KMS-11 (cell line): ENCODE measurements at regions not wholly inside any gene's neighbourhood (a gene's known extent, or its start where the extent isn't known, plus 50 kb on each side); places are given as distances from the start of the nearest gene placed in this dataset.
A peak's percentile ranks its signal among the peaks of the same experiment; 100 is the strongest.

Experiments
- H2AFZ ChIP-seq: fragments of 200-600 bp; sonication (generic); 2 replicates; pipeline ENCODE4 v1.6.1; 2016; ENCODE audit warnings: antibody characterized with exemption, mixed run types, low read depth
- H3K27ac ChIP-seq: fragments of 200-600 bp; sonication (generic); 2 replicates; pipeline ENCODE4 v1.6.1; 2016; ENCODE audit warnings: mild to moderate bottlenecking, mixed run types
- H3K27me3 ChIP-seq: fragments of 200-600 bp; sonication (generic); 2 replicates; pipeline ENCODE4 v1.6.1; 2017; ENCODE audit warnings: mild to moderate bottlenecking, low read depth, mixed run types, moderate library complexity; ENCODE audit not compliant: insufficient read depth
- H3K36me3 ChIP-seq: fragments of 200-600 bp; sonication (generic); 2 replicates; pipeline ENCODE4 v1.6.1; 2017; ENCODE audit warnings: mild to moderate bottlenecking, mixed run types; ENCODE audit not compliant: insufficient read depth
- H3K4me1 ChIP-seq: fragments of 200-600 bp; sonication (generic); 2 replicates; pipeline ENCODE4 v1.6.1; 2016; ENCODE audit warnings: mild to moderate bottlenecking, low read depth, mixed run types; ENCODE audit not compliant: poor library complexity, severe bottlenecking
- H3K4me2 ChIP-seq: fragments of 200-600 bp; sonication (generic); 2 replicates; pipeline ENCODE4 v1.7.0; 2016; ENCODE audit warnings: mild to moderate bottlenecking, mixed run types
- H3K4me3 ChIP-seq: fragments of 200-600 bp; sonication (generic); IDR thresholded peaks from 2 replicates; pipeline ENCODE4 v1.6.1; 2017; ENCODE audit warnings: low read depth, low read length, mixed read lengths; ENCODE audit not compliant: insufficient read depth
- H3K79me2 ChIP-seq: fragments of 200-600 bp; sonication (generic); 2 replicates; pipeline ENCODE4 v1.6.1; 2016; ENCODE audit warnings: low read depth, mixed run types; ENCODE audit not compliant: insufficient read depth
- H3K9ac ChIP-seq: fragments of 200-600 bp; sonication (generic); 2 replicates; pipeline ENCODE4 v1.6.1; 2016; ENCODE audit warnings: mild to moderate bottlenecking, mixed run types
- H4K20me1 ChIP-seq: fragments of 200-600 bp; sonication (generic); 2 replicates; pipeline ENCODE4 v1.6.1; 2016; ENCODE audit warnings: mild to moderate bottlenecking, mixed run types; ENCODE audit not compliant: insufficient read depth
- TF ChIP-seq, protein P1 (sequence below): fragments of 200-600 bp; sonication (generic); conservative IDR thresholded peaks from 2 replicates; pipeline ENCODE4 v1.6.1; 2017; ENCODE audit warnings: low read depth, mild to moderate bottlenecking, antibody characterized with exemption, low read length, moderate library complexity, mixed read lengths

DNA sequence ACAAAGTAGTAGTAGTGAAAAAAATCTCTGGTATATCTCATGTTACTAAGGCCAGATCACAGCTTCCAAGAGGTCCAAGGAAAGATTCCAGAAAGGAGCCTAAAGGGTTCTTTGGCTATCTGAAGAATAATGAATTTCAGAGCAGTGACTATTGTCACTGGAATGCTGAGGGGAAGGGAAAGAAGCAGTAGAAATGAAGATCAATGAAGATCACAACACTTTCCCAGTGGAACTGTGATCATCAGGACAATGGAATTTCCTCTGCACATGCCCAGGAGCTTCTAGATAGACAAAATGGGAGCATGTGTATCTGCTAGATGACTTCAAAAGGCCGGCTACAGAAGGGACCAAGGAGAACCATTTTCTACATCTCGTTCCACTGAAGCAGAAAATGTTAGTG is 219.5 kb upstream of the PHYHIPL start:
- no peaks in the 10 kb centered on the region for H3K36me3 ChIP-seq
- H3K27ac ChIP-seq = no peak overlapping the region
- no peak overlapping the region for H3K4me2 ChIP-seq
- no peaks in the 10 kb centered on the region for H3K4me1 ChIP-seq
- H2AFZ ChIP-seq = no peak overlapping the region
- no peaks in the 10 kb centered on the region for H3K79me2 ChIP-seq
- no peak overlapping the region for H3K4me3 ChIP-seq
- H4K20me1 ChIP-seq = no peaks in the 10 kb centered on the region
- H3K9ac ChIP-seq = no peak overlapping the region
- TF ChIP-seq, protein P1, sequence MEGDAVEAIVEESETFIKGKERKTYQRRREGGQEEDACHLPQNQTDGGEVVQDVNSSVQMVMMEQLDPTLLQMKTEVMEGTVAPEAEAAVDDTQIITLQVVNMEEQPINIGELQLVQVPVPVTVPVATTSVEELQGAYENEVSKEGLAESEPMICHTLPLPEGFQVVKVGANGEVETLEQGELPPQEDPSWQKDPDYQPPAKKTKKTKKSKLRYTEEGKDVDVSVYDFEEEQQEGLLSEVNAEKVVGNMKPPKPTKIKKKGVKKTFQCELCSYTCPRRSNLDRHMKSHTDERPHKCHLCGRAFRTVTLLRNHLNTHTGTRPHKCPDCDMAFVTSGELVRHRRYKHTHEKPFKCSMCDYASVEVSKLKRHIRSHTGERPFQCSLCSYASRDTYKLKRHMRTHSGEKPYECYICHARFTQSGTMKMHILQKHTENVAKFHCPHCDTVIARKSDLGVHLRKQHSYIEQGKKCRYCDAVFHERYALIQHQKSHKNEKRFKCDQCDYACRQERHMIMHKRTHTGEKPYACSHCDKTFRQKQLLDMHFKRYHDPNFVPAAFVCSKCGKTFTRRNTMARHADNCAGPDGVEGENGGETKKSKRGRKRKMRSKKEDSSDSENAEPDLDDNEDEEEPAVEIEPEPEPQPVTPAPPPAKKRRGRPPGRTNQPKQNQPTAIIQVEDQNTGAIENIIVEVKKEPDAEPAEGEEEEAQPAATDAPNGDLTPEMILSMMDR = no peak
- H3K27me3 ChIP-seq = no peaks in the 10 kb centered on the region

DNA sequence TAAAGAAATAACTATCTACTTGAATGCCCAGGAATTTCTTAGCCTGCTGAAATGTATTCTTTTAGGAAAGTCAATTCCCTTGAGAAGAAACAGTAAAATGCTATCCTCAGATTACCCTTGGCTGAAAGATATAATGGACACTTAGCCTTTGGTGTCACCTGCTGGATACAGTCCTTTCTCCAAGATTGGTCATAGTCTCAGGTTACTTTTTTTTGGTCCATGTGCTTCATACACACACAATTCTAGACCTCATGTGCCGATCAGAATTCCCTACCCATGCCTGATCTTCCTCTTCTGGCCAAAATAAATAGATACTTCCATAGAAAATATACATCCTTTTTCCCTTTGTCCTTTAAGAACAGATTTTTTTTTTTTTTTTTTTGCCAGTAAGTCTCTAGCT is 218.9 kb upstream of the PHYHIPL start:
- no peaks in the 10 kb centered on the region for H3K79me2 ChIP-seq
- no peaks in the 10 kb centered on the region for H3K36me3 ChIP-seq
- no peaks in the 10 kb centered on the region for H3K4me1 ChIP-seq
- no peaks in the 10 kb centered on the region for H3K27me3 ChIP-seq
- TF ChIP-seq, protein P1 = no peak
- H3K27ac ChIP-seq = no peak overlapping the region
- H3K9ac ChIP-seq = no peak overlapping the region
- H4K20me1 ChIP-seq = no peaks in the 10 kb centered on the region
- H3K4me3 ChIP-seq = no peak overlapping the region
- H2AFZ ChIP-seq = no peak overlapping the region
- no peak overlapping the region for H3K4me2 ChIP-seq

DNA sequence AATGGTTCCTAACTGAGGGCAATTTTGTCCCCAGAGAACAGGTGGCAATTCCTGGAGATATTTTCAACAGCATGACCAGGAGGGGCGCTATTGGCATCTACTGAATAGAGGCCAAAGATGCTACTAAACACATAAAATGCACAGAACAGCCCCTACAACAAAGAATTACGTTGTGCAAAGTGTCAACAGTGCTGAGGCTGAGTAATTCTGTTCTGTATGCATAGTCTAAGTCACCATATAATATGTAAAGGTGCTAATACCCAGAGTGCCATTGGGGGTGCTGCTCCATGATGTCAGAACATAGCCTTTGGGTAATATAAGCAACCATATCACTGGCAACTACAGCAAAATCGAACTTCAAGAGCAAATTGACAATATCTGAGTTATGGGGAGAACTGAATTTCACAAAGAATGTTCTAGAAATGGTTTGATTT is 213.3 kb upstream of the PHYHIPL start:
- TF ChIP-seq, protein P1 = peak; percentile 45
- H3K27me3 ChIP-seq = no peaks in the 10 kb centered on the region
- H4K20me1 ChIP-seq = no peaks in the 10 kb centered on the region
- no peak overlapping the region for H3K27ac ChIP-seq
- H3K9ac ChIP-seq = no peak overlapping the region
- H3K4me1 ChIP-seq = no peaks in the 10 kb centered on the region
- no peak overlapping the region for H2AFZ ChIP-seq
- no peaks in the 10 kb centered on the region for H3K79me2 ChIP-seq
- no peak overlapping the region for H3K4me2 ChIP-seq
- no peaks in the 10 kb centered on the region for H3K36me3 ChIP-seq
- H3K4me3 ChIP-seq = no peak overlapping the region

DNA sequence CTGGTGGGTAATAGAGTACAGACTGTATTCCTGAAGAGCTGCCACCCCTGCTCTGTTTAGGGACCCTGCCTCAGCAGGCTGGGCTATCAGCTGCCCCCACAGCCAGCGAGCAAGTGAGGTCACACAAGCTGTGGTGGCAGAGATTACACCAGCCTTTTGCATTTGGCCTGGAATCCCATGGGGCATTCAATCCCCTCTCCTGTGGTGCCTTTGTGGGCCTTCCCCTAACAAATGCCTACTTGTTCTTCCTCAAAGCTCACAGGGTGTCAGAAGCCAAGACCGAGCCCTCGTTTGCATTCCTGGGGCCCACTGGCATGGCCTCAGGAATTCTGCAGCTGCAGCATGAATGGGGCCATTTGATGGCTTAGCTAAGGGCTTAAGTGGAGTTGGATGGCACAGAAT is 212.7 kb upstream of the PHYHIPL start:
- H2AFZ ChIP-seq = no peak overlapping the region
- H3K36me3 ChIP-seq = no peaks in the 10 kb centered on the region
- H3K4me1 ChIP-seq = no peaks in the 10 kb centered on the region
- no peaks in the 10 kb centered on the region for H3K27me3 ChIP-seq
- H3K9ac ChIP-seq = no peak overlapping the region
- H3K4me3 ChIP-seq = no peak overlapping the region
- TF ChIP-seq, protein P1 = no peak
- H3K27ac ChIP-seq = no peak overlapping the region
- H3K79me2 ChIP-seq = no peaks in the 10 kb centered on the region
- no peaks in the 10 kb centered on the region for H4K20me1 ChIP-seq
- H3K4me2 ChIP-seq = no peak overlapping the region

DNA sequence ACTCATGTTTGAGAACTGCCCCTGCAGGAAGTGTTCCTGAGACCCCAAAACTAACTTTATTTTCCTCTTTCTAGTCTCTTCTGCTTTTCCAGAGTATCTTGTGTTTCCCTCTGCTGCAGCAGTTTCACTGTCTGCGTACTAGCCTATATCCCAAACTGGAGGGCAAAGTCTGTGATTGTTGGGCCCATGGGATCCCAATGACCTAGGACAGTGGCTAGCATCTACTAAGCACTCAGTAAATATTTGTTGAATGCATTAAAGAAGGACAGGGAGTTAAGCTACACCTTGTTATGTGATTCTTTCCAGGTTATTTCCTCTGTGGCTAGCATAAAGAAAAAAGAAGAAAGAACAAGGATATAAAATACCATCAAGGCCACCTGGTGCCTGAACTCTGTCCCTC is 210.6 kb upstream of the PHYHIPL start:
- H3K79me2 ChIP-seq = no peaks in the 10 kb centered on the region
- no peak overlapping the region for H3K4me2 ChIP-seq
- H3K27me3 ChIP-seq = no peaks in the 10 kb centered on the region

More for the DNA sequence above, 210.6 kb upstream of the PHYHIPL start:
- Histone ChIP-seq H3K4me1 (no peaks in the 10 kb centered on the region), H3K36me3 (no peaks in the 10 kb centered on the region), H3K4me3 (no peak overlapping the region), H4K20me1 (no peaks in the 10 kb centered on the region), H2AFZ (no peak overlapping the region), H3K9ac (no peak overlapping the region), H3K27ac (no peak overlapping the region)
- TF ChIP-seq, protein P1 = no peak
